OCI-LY1 (cell line): ENCODE measurements at regions not wholly inside any gene's neighbourhood (a gene's known extent, or its start where the extent isn't known, plus 50 kb on each side); places are given as distances from the start of the nearest gene placed in this dataset.

Experiments
- EZH2 ChIP-seq: fragments of 200-600 bp; sonication (generic), shearing (Covaris generic); IDR thresholded peaks from 2 replicates; pipeline ENCODE4 v1.8.0; 2017; ENCODE audit warnings: borderline replicate concordance, mixed run types, mild to moderate bottlenecking, antibody characterized with exemption, low read length, moderate library complexity, mixed read lengths
- TF ChIP-seq, protein P1 (sequence below): fragments of 200-600 bp; sonication (generic), shearing (Covaris generic); IDR thresholded peaks from 2 replicates; pipeline ENCODE4 v1.5.1; 2017; ENCODE audit warnings: mild to moderate bottlenecking, antibody characterized with exemption, low read length, moderate library complexity, mixed read lengths

DNA sequence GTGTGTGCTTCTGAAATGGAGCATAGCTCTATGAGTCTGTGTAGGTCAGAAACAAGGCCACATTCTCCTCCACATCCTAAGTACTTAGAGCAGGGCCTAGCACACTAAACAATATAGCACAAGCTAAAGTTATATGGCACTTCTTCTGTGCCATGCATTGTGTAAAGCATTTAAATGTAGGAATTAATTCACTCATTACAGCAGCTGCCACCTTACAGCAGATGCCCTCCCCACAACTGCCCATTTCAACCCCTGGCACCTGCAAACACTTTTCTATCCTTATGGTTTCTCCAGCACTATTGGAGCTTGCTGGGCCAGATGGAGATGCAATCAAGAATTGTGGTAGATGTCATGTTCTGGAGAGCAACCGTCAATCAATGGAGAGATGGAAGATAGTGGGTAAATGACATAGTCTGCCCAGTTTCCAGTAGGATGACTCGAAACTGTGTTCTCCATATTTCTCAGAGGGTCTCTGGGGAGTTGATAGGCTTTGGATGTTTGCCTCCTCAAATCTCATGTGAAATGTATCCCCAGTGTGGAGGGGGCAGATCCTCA, 373.7 kb downstream of the DOK5 start:
- TF ChIP-seq EZH2 = no peak
- TF ChIP-seq, protein P1, sequence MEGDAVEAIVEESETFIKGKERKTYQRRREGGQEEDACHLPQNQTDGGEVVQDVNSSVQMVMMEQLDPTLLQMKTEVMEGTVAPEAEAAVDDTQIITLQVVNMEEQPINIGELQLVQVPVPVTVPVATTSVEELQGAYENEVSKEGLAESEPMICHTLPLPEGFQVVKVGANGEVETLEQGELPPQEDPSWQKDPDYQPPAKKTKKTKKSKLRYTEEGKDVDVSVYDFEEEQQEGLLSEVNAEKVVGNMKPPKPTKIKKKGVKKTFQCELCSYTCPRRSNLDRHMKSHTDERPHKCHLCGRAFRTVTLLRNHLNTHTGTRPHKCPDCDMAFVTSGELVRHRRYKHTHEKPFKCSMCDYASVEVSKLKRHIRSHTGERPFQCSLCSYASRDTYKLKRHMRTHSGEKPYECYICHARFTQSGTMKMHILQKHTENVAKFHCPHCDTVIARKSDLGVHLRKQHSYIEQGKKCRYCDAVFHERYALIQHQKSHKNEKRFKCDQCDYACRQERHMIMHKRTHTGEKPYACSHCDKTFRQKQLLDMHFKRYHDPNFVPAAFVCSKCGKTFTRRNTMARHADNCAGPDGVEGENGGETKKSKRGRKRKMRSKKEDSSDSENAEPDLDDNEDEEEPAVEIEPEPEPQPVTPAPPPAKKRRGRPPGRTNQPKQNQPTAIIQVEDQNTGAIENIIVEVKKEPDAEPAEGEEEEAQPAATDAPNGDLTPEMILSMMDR = no peak
